ENCODE measurements at regions not wholly inside any gene's neighbourhood (a gene's known extent, or its start where the extent isn't known, plus 50 kb on each side); places are given as distances from the start of the nearest gene placed in this dataset.

GRCh38 chr15:79728867-79729266, 167.9 kb downstream of the MTHFS start:
- Histone ChIP-seq H3K79me2 (ENCODE audit: control insufficient read depth, low read length) (no peaks in the 10 kb centered on the region), H3K27me3 (ENCODE audit: control insufficient read depth, low read length) (no peaks in the 10 kb centered on the region), H3K9me3 (ENCODE audit: control insufficient read depth, insufficient read depth, low read length) (no peaks in the 10 kb centered on the region), H3K4me3 (ENCODE audit: low read length) (no peak overlapping the region), H3K4me1 (ENCODE audit: control insufficient read depth, low read length) (no peaks in the 10 kb centered on the region), H3K36me3 (ENCODE audit: control insufficient read depth, low read length) (no peaks in the 10 kb centered on the region), H3K9me2 (replicated peaks; ENCODE audit: control insufficient read depth, low read length) (no peaks in the 10 kb centered on the region), H4K20me1 (ENCODE audit: control insufficient read depth, insufficient read depth, low read depth, low read length) (no peaks in the 10 kb centered on the region), H3K27ac (ENCODE audit: low read depth, low read length) (no peak overlapping the region), H3F3A (ENCODE audit: control insufficient read depth, insufficient read depth) (no peaks in the 10 kb centered on the region), H3K4me2 (ENCODE audit: low read length) (no peak overlapping the region)
- no peak for TF ChIP-seq CTCF (IDR thresholded peaks at IDR 0.05; ENCODE audit: low read depth, low read length, poor library complexity, severe bottlenecking)
- no peak for TF ChIP-seq EZH2phosphoT487 (IDR thresholded peaks at IDR 0.05; ENCODE audit: borderline replicate concordance, low read length)

DNA sequence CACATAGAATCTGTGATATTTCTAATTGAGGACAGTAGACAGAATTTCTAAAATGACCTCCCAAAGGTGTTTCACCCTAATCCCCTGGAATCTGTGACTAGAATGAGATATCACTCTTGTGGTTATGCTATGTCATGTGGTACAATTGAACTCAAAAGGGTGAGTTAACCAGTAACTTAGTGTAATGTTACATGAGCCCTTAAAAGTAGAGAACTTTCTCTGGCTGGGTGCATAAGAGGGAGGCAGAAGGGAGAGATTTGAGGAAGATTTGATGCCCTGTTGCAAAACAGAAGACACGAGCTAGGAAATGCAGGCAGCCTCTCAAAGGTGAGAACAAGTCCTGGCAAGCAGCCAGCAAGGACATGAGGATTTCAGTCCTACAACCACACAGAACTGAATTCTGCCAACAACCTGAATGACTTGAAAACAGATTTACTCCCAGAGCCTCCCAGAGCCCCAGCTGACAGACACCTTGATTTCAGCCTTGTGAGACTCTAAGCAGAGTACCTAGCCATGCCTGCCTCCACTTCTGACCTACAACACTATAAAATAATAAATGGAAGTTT, 160.3 kb downstream of the MTHFS start:
- H3F3A ChIP-seq (ENCODE audit: control insufficient read depth, insufficient read depth), result no peaks in the 10 kb centered on the region
- H3K9me3 ChIP-seq (ENCODE audit: control insufficient read depth, insufficient read depth, low read length), result no peaks in the 10 kb centered on the region
- no peaks in the 10 kb centered on the region for H4K20me1 ChIP-seq (ENCODE audit: control insufficient read depth, insufficient read depth, low read depth, low read length)
- no peaks in the 10 kb centered on the region for H3K9me2 ChIP-seq (replicated peaks; ENCODE audit: control insufficient read depth, low read length)
- H3K79me2 ChIP-seq (ENCODE audit: control insufficient read depth, low read length), result no peaks in the 10 kb centered on the region
- H3K36me3 ChIP-seq (ENCODE audit: control insufficient read depth, low read length), result no peaks in the 10 kb centered on the region
- no peak overlapping the region for H3K4me2 ChIP-seq (ENCODE audit: low read length)
- no peak overlapping the region for H3K4me3 ChIP-seq (ENCODE audit: low read length)
- H3K27ac ChIP-seq (ENCODE audit: low read depth, low read length), result no peak overlapping the region
- H3K27me3 ChIP-seq (ENCODE audit: control insufficient read depth, low read length), result no peaks in the 10 kb centered on the region
- TF ChIP-seq CTCF (IDR thresholded peaks at IDR 0.05; ENCODE audit: low read depth, low read length, poor library complexity, severe bottlenecking) (no peak), EZH2phosphoT487 (IDR thresholded peaks at IDR 0.05; ENCODE audit: borderline replicate concordance, low read length) (no peak)
- H3K4me1 ChIP-seq (ENCODE audit: control insufficient read depth, low read length), result no peaks in the 10 kb centered on the region

DNA sequence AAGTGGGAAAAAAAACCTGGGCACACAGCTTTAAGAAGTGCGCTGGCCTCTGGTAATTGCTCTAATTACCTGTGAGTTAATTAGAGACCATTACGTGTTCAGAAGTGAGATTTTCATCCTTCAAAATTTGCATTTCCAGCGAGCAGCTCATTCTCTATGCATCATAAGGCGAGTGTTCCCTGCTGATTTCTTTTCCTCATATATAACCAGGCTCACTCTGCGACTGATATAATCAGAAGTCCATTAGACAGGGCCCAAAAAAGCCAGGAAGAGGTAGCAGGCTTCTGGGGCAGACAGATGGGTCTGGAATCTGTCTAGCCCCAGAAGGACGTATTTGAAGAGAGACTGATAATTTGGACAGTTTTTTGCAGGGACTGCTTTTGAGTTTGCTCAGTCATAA, 158.7 kb downstream of the MTHFS start:
- no peak overlapping the region for H3K4me3 ChIP-seq (ENCODE audit: low read length)
- H3K79me2 ChIP-seq (ENCODE audit: control insufficient read depth, low read length), result no peaks in the 10 kb centered on the region
- no peaks in the 10 kb centered on the region for H4K20me1 ChIP-seq (ENCODE audit: control insufficient read depth, insufficient read depth, low read depth, low read length)
- H3K27ac ChIP-seq (ENCODE audit: low read depth, low read length), result no peak overlapping the region
- H3K9me3 ChIP-seq (ENCODE audit: control insufficient read depth, insufficient read depth, low read length), result no peaks in the 10 kb centered on the region
- no peaks in the 10 kb centered on the region for H3K4me1 ChIP-seq (ENCODE audit: control insufficient read depth, low read length)
- TF ChIP-seq EZH2phosphoT487 (IDR thresholded peaks at IDR 0.05; ENCODE audit: borderline replicate concordance, low read length) (no peak), CTCF (IDR thresholded peaks at IDR 0.05; ENCODE audit: low read depth, low read length, poor library complexity, severe bottlenecking) (no peak)
- no peaks in the 10 kb centered on the region for H3K9me2 ChIP-seq (replicated peaks; ENCODE audit: control insufficient read depth, low read length)
- no peak overlapping the region for H3K4me2 ChIP-seq (ENCODE audit: low read length)
- H3F3A ChIP-seq (ENCODE audit: control insufficient read depth, insufficient read depth), result no peaks in the 10 kb centered on the region
- H3K36me3 ChIP-seq (ENCODE audit: control insufficient read depth, low read length), result no peaks in the 10 kb centered on the region
- no peaks in the 10 kb centered on the region for H3K27me3 ChIP-seq (ENCODE audit: control insufficient read depth, low read length)
